GM23338 (cell line): ENCODE measurements at regions not wholly inside any gene's neighbourhood (a gene's known extent, or its start where the extent isn't known, plus 50 kb on each side); places are given as distances from the start of the nearest gene placed in this dataset.
A peak's percentile ranks its signal among the peaks of the same experiment; 100 is the strongest.

Experiments
- ATAC-seq: fragments of 200-7000 bp; cut with Tn5 transposase; 3 replicates; pipeline ENCODE4 v1.9.1; 2020
- DNase-seq: peaks from one replicate; pipeline ENCODE4 v3.0.0-alpha.2; 2015; ENCODE audit warnings: low spot score
- H2AFZ ChIP-seq: fragments of 200-600 bp; sonication (generic); 2 replicates; pipeline ENCODE4 v1.8.0; 2016; ENCODE audit warnings: antibody characterized with exemption, mild to moderate bottlenecking, moderate library complexity
- H3F3A ChIP-seq: fragments of 200-600 bp; sonication (generic); replicated peaks from 2 replicates; pipeline ENCODE4 v1.8.0; 2017; ENCODE audit warnings: antibody characterized with exemption, mixed run types, low read depth
- H3K27ac ChIP-seq: fragments of 200-600 bp; sonication (generic); 2 replicates; pipeline ENCODE4 v1.6.1; 2016; ENCODE audit warnings: low read depth
- H3K27me3 ChIP-seq: fragments of 200-600 bp; sonication (generic); 2 replicates; pipeline ENCODE4 v1.8.0; 2016; ENCODE audit warnings: mild to moderate bottlenecking, mixed run types, moderate library complexity; ENCODE audit not compliant: insufficient read depth
- H3K36me3 ChIP-seq: fragments of 200-600 bp; sonication (generic); 2 replicates; pipeline ENCODE4 v1.8.0; 2016; ENCODE audit warnings: mild to moderate bottlenecking; ENCODE audit not compliant: insufficient read depth
- H3K4me1 ChIP-seq: fragments of 200-600 bp; sonication (generic); 2 replicates; pipeline ENCODE4 v1.8.0; 2016; ENCODE audit warnings: mild to moderate bottlenecking, moderate library complexity; ENCODE audit not compliant: insufficient read depth
- H3K4me2 ChIP-seq: fragments of 200-600 bp; sonication (generic); 2 replicates; pipeline ENCODE4 v1.7.1; 2017; ENCODE audit warnings: mixed run types
- H3K4me3 ChIP-seq: fragments of 200-600 bp; sonication (generic); 2 replicates; pipeline ENCODE4 v1.6.1; 2016; ENCODE audit warnings: mixed run types
- H3K79me2 ChIP-seq: fragments of 200-600 bp; sonication (generic); replicated peaks from 2 replicates; pipeline ENCODE4 v1.8.0; 2017; ENCODE audit warnings: mild to moderate bottlenecking; ENCODE audit not compliant: insufficient read depth
- H3K9me2 ChIP-seq: fragments of 200-600 bp; sonication (generic); 2 replicates; pipeline ENCODE4 v1.8.0; 2017; ENCODE audit not compliant: insufficient read depth
- H4K20me1 ChIP-seq: fragments of 200-600 bp; sonication (generic); replicated peaks from 2 replicates; pipeline ENCODE4 v1.8.0; 2017; ENCODE audit warnings: mild to moderate bottlenecking; ENCODE audit not compliant: insufficient read depth
- H3K27ac Mint-ChIP-seq: 2 replicates; pipeline ENCODE4 v1.8.0; 2020; ENCODE audit warnings: inconsistent platforms, mild to moderate bottlenecking, moderate library complexity, mixed read lengths
- H3K27me3 Mint-ChIP-seq: 3 replicates; pipeline ENCODE4 v1.8.0; 2022; ENCODE audit warnings: low read depth, mild to moderate bottlenecking, moderate library complexity, mixed read lengths, inconsistent platforms; ENCODE audit not compliant: insufficient read depth, poor library complexity
- H3K36me3 Mint-ChIP-seq: 3 replicates; pipeline ENCODE4 v1.8.0; 2021; ENCODE audit warnings: low read depth, mild to moderate bottlenecking, inconsistent platforms, moderate library complexity, mixed read lengths
- H3K4me1 Mint-ChIP-seq: 3 replicates; pipeline ENCODE4 v1.8.0; 2020; ENCODE audit warnings: mild to moderate bottlenecking, inconsistent platforms, mixed read lengths
- H3K4me3 Mint-ChIP-seq: 3 replicates; pipeline ENCODE4 v1.8.0; 2021; ENCODE audit warnings: moderate library complexity, mild to moderate bottlenecking, inconsistent platforms, mixed read lengths
- H3K9me3 Mint-ChIP-seq: 3 replicates; pipeline ENCODE4 v1.8.0; 2020; ENCODE audit warnings: moderate library complexity, mild to moderate bottlenecking, inconsistent platforms, mixed read lengths
- CREB1 ChIP-seq: fragments of 250-450 bp; sonication (Bioruptor Pico); IDR thresholded peaks from 2 replicates; pipeline ENCODE4 v1.5.0; 2020; ENCODE audit warnings: low read depth, mild to moderate bottlenecking, moderate library complexity
- EZH2phosphoT487 ChIP-seq: fragments of 200-600 bp; sonication (generic); IDR thresholded peaks from one replicate; pipeline ENCODE4 v1.8.1; 2018; ENCODE audit warnings: antibody characterized with exemption; ENCODE audit not compliant: unreplicated experiment
- ZNF114 ChIP-seq: fragments of 250-450 bp; sonication (Bioruptor Pico); IDR thresholded peaks from 2 replicates; pipeline ENCODE4 v1.5.0; 2020; ENCODE audit warnings: mild to moderate bottlenecking, moderate library complexity
- ZNF331 ChIP-seq: fragments of 250-450 bp; sonication (Bioruptor Pico); IDR thresholded peaks from 2 replicates; pipeline ENCODE4 v1.5.0; 2020; ENCODE audit warnings: low read depth, mild to moderate bottlenecking, moderate library complexity
- TF ChIP-seq, protein P1 (sequence below), 2 experiments: fragments of 200-600 bp in 1 of 2; sonication (generic) in 1 of 2; conservative IDR thresholded peaks; 2 replicates each; pipeline versions ENCODE4 v1.5.1 to v1.6.1; 2016 to 2017; ENCODE audit warnings: antibody characterized with exemption in 2 of 2, low read depth in 2 of 2, mild to moderate bottlenecking in 2 of 2, moderate library complexity in 1 of 2
- TF ChIP-seq, protein P2 (sequence below): IDR thresholded peaks from 2 replicates; pipeline ENCODE4 v1.6.1; 2016; ENCODE audit warnings: antibody characterized with exemption

- H3K36me3 ChIP-seq, result no peaks in the 10 kb centered on the region
- Mint-ChIP-seq H3K4me1 (peaks cover 15% of the 10 kb centered on the region), H3K27me3 (peaks cover 16% of the 10 kb centered on the region), H3K27ac (no peak overlapping the region), H3K9me3 (no peaks in the 10 kb centered on the region), H3K4me3 (no peak overlapping the region), H3K36me3 (no peaks in the 10 kb centered on the region)
- no peak overlapping the region for H3K4me2 ChIP-seq
- no peaks in the 10 kb centered on the region for H4K20me1 ChIP-seq
- TF ChIP-seq, protein P1, sequence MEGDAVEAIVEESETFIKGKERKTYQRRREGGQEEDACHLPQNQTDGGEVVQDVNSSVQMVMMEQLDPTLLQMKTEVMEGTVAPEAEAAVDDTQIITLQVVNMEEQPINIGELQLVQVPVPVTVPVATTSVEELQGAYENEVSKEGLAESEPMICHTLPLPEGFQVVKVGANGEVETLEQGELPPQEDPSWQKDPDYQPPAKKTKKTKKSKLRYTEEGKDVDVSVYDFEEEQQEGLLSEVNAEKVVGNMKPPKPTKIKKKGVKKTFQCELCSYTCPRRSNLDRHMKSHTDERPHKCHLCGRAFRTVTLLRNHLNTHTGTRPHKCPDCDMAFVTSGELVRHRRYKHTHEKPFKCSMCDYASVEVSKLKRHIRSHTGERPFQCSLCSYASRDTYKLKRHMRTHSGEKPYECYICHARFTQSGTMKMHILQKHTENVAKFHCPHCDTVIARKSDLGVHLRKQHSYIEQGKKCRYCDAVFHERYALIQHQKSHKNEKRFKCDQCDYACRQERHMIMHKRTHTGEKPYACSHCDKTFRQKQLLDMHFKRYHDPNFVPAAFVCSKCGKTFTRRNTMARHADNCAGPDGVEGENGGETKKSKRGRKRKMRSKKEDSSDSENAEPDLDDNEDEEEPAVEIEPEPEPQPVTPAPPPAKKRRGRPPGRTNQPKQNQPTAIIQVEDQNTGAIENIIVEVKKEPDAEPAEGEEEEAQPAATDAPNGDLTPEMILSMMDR (conservative IDR thresholded peaks at IDR 0.05; ENCODE audit: low read depth in 2 of 2), result no peak
- TF ChIP-seq CREB1, result no peak
- DNase-seq (no peak), ATAC-seq (peak; percentile 27)
- H3K27ac ChIP-seq, result no peak overlapping the region
- H3K4me1 ChIP-seq, result no peaks in the 10 kb centered on the region; the same call in 1 of the 2 replicates
- no peaks in the 10 kb centered on the region for H3K9me2 ChIP-seq
- H2AFZ ChIP-seq, result 0 out of 2 replicates have a peak overlapping the region, but pooled peaks have one; percentile 32
- no peak overlapping the region for H3K4me3 ChIP-seq
- H3K27me3 ChIP-seq, result no peaks in the 10 kb centered on the region
- no peaks in the 10 kb centered on the region for H3K79me2 ChIP-seq
- H3F3A ChIP-seq, result no peaks in the 10 kb centered on the region
These were observed 135.7 kb upstream of the RUNX3 start for GRCh38 chr1:25065795-25066238.

- Histone ChIP-seq H4K20me1 (no peaks in the 10 kb centered on the region), H3K4me1 (no peaks in the 10 kb centered on the region; the same call in 1 of the 2 replicates), H3K4me3 (no peak overlapping the region), H3K9me2 (no peaks in the 10 kb centered on the region), H3K4me2 (no peak overlapping the region), H3K36me3 (no peaks in the 10 kb centered on the region), H3K79me2 (no peaks in the 10 kb centered on the region), H3K27ac (no peak overlapping the region), H2AFZ (0 out of 2 replicates have a peak overlapping the region, but pooled peaks have one; percentile 32), H3F3A (no peaks in the 10 kb centered on the region), H3K27me3 (no peaks in the 10 kb centered on the region)
- Mint-ChIP-seq H3K9me3 (no peaks in the 10 kb centered on the region), H3K27me3 (peaks cover 16% of the 10 kb centered on the region), H3K4me1 (peaks cover 15% of the 10 kb centered on the region), H3K4me3 (no peak overlapping the region), H3K27ac (no peak overlapping the region), H3K36me3 (no peaks in the 10 kb centered on the region)
- TF ChIP-seq, protein P2, sequence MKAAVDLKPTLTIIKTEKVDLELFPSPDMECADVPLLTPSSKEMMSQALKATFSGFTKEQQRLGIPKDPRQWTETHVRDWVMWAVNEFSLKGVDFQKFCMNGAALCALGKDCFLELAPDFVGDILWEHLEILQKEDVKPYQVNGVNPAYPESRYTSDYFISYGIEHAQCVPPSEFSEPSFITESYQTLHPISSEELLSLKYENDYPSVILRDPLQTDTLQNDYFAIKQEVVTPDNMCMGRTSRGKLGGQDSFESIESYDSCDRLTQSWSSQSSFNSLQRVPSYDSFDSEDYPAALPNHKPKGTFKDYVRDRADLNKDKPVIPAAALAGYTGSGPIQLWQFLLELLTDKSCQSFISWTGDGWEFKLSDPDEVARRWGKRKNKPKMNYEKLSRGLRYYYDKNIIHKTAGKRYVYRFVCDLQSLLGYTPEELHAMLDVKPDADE, result no peak
- TF ChIP-seq EZH2phosphoT487, result no peak
- no peak for TF ChIP-seq ZNF114 (CRISPR knock-in tag)
- TF ChIP-seq ZNF331, result no peak
- TF ChIP-seq, protein P1 (conservative IDR thresholded peaks at IDR 0.05; ENCODE audit: low read depth in 2 of 2), result no peak
- ATAC-seq, result no peak
- DNase-seq, result no peak
These were observed 135.2 kb upstream of the RUNX3 start for GRCh38 chr1:25065321-25065721.
